Neural cell (in vitro differentiated cells): ENCODE measurements at regions not wholly inside any gene's neighbourhood (a gene's known extent, or its start where the extent isn't known, plus 50 kb on each side); places are given as distances from the start of the nearest gene placed in this dataset.

ENCODE experiments used
- EP300 ChIP-seq: fragments of 450-650 bp; conservative IDR thresholded peaks from 2 replicates; pipeline ENCODE4 v1.6.1; 2014; ENCODE audit warnings: antibody characterized with exemption, mild to moderate bottlenecking, moderate library complexity; ENCODE audit not compliant: poor library complexity, severe bottlenecking
- EZH2 ChIP-seq: fragments of 200-600, 300-800 bp; shearing (Covaris generic), sonication (generic); IDR thresholded peaks from 2 replicates; pipeline ENCODE4 v1.6.1; 2014; ENCODE audit warnings: antibody characterized with exemption, low read length, borderline replicate concordance, mild to moderate bottlenecking; ENCODE audit not compliant: insufficient read depth, poor library complexity, severe bottlenecking
- MXI1 ChIP-seq: fragments of 450-650 bp; conservative IDR thresholded peaks from 2 replicates; pipeline ENCODE4 v1.6.1; 2014; ENCODE audit warnings: antibody characterized with exemption, mild to moderate bottlenecking; ENCODE audit not compliant: poor library complexity, severe bottlenecking
- POLR2AphosphoS5 ChIP-seq: IDR thresholded peaks from 2 replicates; pipeline ENCODE4 v1.6.1; 2012
- RAD21 ChIP-seq: fragments of 450-650 bp; conservative IDR thresholded peaks from 2 replicates; pipeline ENCODE4 v1.6.1; 2014; ENCODE audit warnings: antibody characterized with exemption, mild to moderate bottlenecking, moderate library complexity
- REST ChIP-seq: IDR thresholded peaks from 2 replicates; pipeline ENCODE4 v1.6.1; 2012; ENCODE audit warnings: borderline replicate concordance
- SMC3 ChIP-seq: fragments of 450-650 bp; conservative IDR thresholded peaks from 2 replicates; pipeline ENCODE4 v1.6.1; 2014; ENCODE audit warnings: antibody characterized with exemption, mild to moderate bottlenecking, moderate library complexity; ENCODE audit not compliant: poor library complexity
- TAF1 ChIP-seq: IDR thresholded peaks from 2 replicates; pipeline ENCODE4 v1.6.1; 2012; ENCODE audit warnings: low read depth
- TF ChIP-seq, protein P1 (sequence below): fragments of 450-650 bp; IDR thresholded peaks from 2 replicates; pipeline ENCODE4 v1.5.1; 2014; ENCODE audit warnings: antibody characterized with exemption, mild to moderate bottlenecking, moderate library complexity; ENCODE audit not compliant: poor library complexity, severe bottlenecking

DNA sequence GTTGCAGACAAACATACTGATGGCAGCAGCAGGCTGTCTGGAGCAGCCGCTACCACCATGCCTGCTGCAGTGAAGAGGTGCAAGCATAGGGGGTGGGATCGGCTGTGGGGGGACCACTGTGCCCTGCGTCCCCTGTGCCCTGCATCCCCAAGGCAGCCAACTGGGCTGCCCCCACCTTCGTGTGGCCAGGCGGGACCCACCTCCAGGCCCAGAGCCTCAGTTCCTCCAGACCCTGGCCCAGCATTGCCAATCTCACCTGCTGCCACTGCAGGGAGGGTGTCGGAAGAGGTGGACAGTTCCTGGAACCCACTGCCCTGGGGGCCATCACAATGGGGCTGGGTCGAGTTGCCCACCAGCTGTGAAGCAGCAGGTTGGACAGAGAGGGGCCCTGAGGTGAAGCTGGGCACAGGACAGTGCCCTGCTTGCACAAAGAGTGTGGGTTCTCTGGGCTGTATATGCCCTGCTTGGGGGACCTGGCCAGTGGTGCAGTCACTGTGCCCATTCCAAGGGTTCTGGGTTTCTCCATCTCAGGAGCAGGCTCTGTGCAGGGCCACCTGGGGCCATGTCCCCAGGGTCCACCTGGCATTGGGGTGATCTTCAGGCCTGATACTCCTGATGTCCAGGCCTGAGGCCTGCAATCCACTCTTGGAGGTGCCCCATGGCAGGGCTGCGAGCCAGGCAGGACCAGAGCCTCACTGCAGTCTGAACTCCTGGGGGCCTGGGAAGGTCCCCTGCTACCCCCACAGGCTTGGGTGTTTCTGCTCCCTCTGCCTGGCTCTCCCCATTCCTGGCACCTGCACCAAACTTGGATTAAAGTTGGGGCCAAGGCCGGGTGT lies 261.4 kb upstream of the NRIP1 start:
- TF ChIP-seq, protein P1, sequence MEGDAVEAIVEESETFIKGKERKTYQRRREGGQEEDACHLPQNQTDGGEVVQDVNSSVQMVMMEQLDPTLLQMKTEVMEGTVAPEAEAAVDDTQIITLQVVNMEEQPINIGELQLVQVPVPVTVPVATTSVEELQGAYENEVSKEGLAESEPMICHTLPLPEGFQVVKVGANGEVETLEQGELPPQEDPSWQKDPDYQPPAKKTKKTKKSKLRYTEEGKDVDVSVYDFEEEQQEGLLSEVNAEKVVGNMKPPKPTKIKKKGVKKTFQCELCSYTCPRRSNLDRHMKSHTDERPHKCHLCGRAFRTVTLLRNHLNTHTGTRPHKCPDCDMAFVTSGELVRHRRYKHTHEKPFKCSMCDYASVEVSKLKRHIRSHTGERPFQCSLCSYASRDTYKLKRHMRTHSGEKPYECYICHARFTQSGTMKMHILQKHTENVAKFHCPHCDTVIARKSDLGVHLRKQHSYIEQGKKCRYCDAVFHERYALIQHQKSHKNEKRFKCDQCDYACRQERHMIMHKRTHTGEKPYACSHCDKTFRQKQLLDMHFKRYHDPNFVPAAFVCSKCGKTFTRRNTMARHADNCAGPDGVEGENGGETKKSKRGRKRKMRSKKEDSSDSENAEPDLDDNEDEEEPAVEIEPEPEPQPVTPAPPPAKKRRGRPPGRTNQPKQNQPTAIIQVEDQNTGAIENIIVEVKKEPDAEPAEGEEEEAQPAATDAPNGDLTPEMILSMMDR, result no peak
- TF ChIP-seq REST (no peak), RAD21 (no peak), POLR2AphosphoS5 (no peak), EP300 (no peak), EZH2 (no peak), TAF1 (no peak), MXI1 (no peak), SMC3 (no peak)
